ENCODE measurements at regions not wholly inside any gene's neighbourhood (a gene's known extent, or its start where the extent isn't known, plus 50 kb on each side); places are given as distances from the start of the nearest gene placed in this dataset.

- H3K27me3 ChIP-seq (ENCODE audit: insufficient read depth, low read length): no peaks in the 10 kb centered on the region
- no peak overlapping the region for H4K8ac ChIP-seq (replicated peaks; ENCODE audit: insufficient read length, low read depth, low read length)
- H2BK5ac ChIP-seq (ENCODE audit: insufficient read length, low read length): no peak overlapping the region
- peaks cover 4 to 10% of the 10 kb centered on the region in 2 experiments for H3K4me1 Mint-ChIP-seq
- WGBS (ENCODE audit: extremely low coverage, insufficient read length, low lambda C conversion rate): no CpG with 5 or more reads among the region's 7 CpGs
- H3K4me3 Mint-ChIP-seq: no peak overlapping the region; a peak in 1 of 5 replicates
- no peaks in the 10 kb centered on the region for H3K9me3 Mint-ChIP-seq
- no peaks in the 10 kb centered on the region for H3K36me3 Mint-ChIP-seq (ENCODE audit: insufficient read depth in 1 of 3, low read depth in 3 of 3)
- no peak for TF ChIP-seq CTCF (conservative IDR thresholded peaks at IDR 0.05)
- no peak overlapping the region for H3K9ac ChIP-seq (ENCODE audit: extremely low read depth, insufficient read length, low read length)
- H2AFZ ChIP-seq (ENCODE audit: low read length): no peak overlapping the region
- no peaks in the 10 kb centered on the region for H4K20me1 ChIP-seq (ENCODE audit: control insufficient read depth, insufficient read depth, insufficient read length)
- H2BK20ac ChIP-seq (ENCODE audit: low read depth, low read length, poor library complexity, severe bottlenecking): no peak overlapping the region
- no peaks in the 10 kb centered on the region for H3K4me1 ChIP-seq (ENCODE audit: insufficient read depth, low read length)
- no peak overlapping the region for H2BK15ac ChIP-seq (ENCODE audit: low read depth, low read length)
- no peak overlapping the region for H3K27ac Mint-ChIP-seq
- DNase-seq: no peak
- no peaks in the 10 kb centered on the region for H3K9me3 ChIP-seq (ENCODE audit: control insufficient read depth, low read depth, low read length)
- H3K23ac ChIP-seq (ENCODE audit: insufficient read length, low read depth, low read length): no peak overlapping the region
- H3K79me2 ChIP-seq (ENCODE audit: insufficient read depth, low read length): no peaks in the 10 kb centered on the region
- H2BK12ac ChIP-seq (ENCODE audit: insufficient read length, low read depth, low read length): no peak overlapping the region
- no peak overlapping the region for H3K14ac ChIP-seq (ENCODE audit: insufficient read depth, low read length)
- H3K4me2 ChIP-seq (ENCODE audit: insufficient read depth, insufficient read length, low read length): no peak overlapping the region
- no peaks in the 10 kb centered on the region for H3K23me2 ChIP-seq (ENCODE audit: insufficient read length, low read depth, low read length, poor library complexity, severe bottlenecking)
- H3T11ph ChIP-seq (ENCODE audit: low read length): no peak overlapping the region
- no peak overlapping the region for H3K4ac ChIP-seq (ENCODE audit: low read depth, low read length)
- H3K56ac ChIP-seq (ENCODE audit: insufficient read length, low read depth, low read length): no peak overlapping the region
- no peak overlapping the region for H2BK120ac ChIP-seq (ENCODE audit: low read depth, low read length, poor library complexity, severe bottlenecking)
- H4K5ac ChIP-seq (ENCODE audit: insufficient read length, low read depth, low read length): no peak overlapping the region
- no peak overlapping the region for H4K91ac ChIP-seq (ENCODE audit: insufficient read length, low read depth, low read length)
- H3K27me3 Mint-ChIP-seq (ENCODE audit: low read depth): peaks cover 3% of the 10 kb centered on the region
- no peaks in the 10 kb centered on the region for H3K79me1 ChIP-seq (ENCODE audit: insufficient read depth, low read depth, low read length, poor library complexity, severe bottlenecking)
- no peak overlapping the region for H3K18ac ChIP-seq (ENCODE audit: insufficient read length, low read depth, low read length)
- H3K27ac ChIP-seq (ENCODE audit: insufficient read length, low read depth, low read length): no peak overlapping the region
- no peak overlapping the region for H2AK5ac ChIP-seq (ENCODE audit: insufficient read length, low read length)
Observed at GRCh38 chr2:30359644-30360167, 87.3 kb upstream of the LCLAT1 start.
